HL-60 (cell line): ENCODE measurements at regions not wholly inside any gene's neighbourhood (a gene's known extent, or its start where the extent isn't known, plus 50 kb on each side); places are given as distances from the start of the nearest gene placed in this dataset.

Experiments used
- DNase-seq, 2 experiments: peaks; one replicate each; pipeline ENCODE4 v3.0.0-alpha.2; 2010 to 2020; ENCODE audit warnings: low read depth in 1 of 2, low spot score in 1 of 2
- H3K27ac ChIP-seq: fragments of 250-450 bp; sonication (Bioruptor Pico); replicated peaks from 2 replicates; pipeline ENCODE4 v1.5.1; 2020; ENCODE audit warnings: mild to moderate bottlenecking, moderate library complexity
- H3K27me3 ChIP-seq: fragments of 250-450 bp; sonication (Bioruptor Pico); 2 replicates; pipeline ENCODE4 v1.5.1; 2021; ENCODE audit warnings: mild to moderate bottlenecking, moderate library complexity; ENCODE audit not compliant: insufficient read depth, poor library complexity, severe bottlenecking
- H3K4me3 ChIP-seq: replicated peaks from 2 replicates; pipeline ENCODE4 v1.5.1; 2011; ENCODE audit warnings: mild to moderate bottlenecking, control low read depth, low read length; ENCODE audit not compliant: insufficient read depth
- GABPA ChIP-seq: IDR thresholded peaks from 2 replicates; pipeline ENCODE4 v1.6.1; 2012; ENCODE audit warnings: low read depth
- POLR2AphosphoS5 ChIP-seq: IDR thresholded peaks from 2 replicates; pipeline ENCODE4 v1.6.1; 2012; ENCODE audit warnings: low read depth
- SPI1 ChIP-seq: IDR thresholded peaks from 2 replicates; pipeline ENCODE4 v1.6.1; 2012; ENCODE audit warnings: low read depth, mild to moderate bottlenecking, borderline replicate concordance
- TF ChIP-seq, protein P1 (sequence below): IDR thresholded peaks from 2 replicates; pipeline ENCODE4 v1.6.1; 2012; ENCODE audit warnings: low read depth; ENCODE audit not compliant: insufficient replicate concordance
- TF ChIP-seq, protein P2 (sequence below): IDR thresholded peaks from one replicate; pipeline ENCODE4 v1.5.1; 2011; ENCODE audit warnings: low read length, control low read depth, inconsistent platforms; ENCODE audit not compliant: insufficient read depth

GRCh38 chr11:69371731-69372588 lies 78.0 kb downstream of the MYEOV start:
- Histone ChIP-seq H3K27ac (no peak overlapping the region), H3K27me3 (no peaks in the 10 kb centered on the region), H3K4me3 (no peak overlapping the region)
- no peak for DNase-seq
- TF ChIP-seq GABPA (no peak), SPI1 (no peak), POLR2AphosphoS5 (no peak)
- TF ChIP-seq, protein P1, sequence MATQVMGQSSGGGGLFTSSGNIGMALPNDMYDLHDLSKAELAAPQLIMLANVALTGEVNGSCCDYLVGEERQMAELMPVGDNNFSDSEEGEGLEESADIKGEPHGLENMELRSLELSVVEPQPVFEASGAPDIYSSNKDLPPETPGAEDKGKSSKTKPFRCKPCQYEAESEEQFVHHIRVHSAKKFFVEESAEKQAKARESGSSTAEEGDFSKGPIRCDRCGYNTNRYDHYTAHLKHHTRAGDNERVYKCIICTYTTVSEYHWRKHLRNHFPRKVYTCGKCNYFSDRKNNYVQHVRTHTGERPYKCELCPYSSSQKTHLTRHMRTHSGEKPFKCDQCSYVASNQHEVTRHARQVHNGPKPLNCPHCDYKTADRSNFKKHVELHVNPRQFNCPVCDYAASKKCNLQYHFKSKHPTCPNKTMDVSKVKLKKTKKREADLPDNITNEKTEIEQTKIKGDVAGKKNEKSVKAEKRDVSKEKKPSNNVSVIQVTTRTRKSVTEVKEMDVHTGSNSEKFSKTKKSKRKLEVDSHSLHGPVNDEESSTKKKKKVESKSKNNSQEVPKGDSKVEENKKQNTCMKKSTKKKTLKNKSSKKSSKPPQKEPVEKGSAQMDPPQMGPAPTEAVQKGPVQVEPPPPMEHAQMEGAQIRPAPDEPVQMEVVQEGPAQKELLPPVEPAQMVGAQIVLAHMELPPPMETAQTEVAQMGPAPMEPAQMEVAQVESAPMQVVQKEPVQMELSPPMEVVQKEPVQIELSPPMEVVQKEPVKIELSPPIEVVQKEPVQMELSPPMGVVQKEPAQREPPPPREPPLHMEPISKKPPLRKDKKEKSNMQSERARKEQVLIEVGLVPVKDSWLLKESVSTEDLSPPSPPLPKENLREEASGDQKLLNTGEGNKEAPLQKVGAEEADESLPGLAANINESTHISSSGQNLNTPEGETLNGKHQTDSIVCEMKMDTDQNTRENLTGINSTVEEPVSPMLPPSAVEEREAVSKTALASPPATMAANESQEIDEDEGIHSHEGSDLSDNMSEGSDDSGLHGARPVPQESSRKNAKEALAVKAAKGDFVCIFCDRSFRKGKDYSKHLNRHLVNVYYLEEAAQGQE, result no peak
- TF ChIP-seq, protein P2, sequence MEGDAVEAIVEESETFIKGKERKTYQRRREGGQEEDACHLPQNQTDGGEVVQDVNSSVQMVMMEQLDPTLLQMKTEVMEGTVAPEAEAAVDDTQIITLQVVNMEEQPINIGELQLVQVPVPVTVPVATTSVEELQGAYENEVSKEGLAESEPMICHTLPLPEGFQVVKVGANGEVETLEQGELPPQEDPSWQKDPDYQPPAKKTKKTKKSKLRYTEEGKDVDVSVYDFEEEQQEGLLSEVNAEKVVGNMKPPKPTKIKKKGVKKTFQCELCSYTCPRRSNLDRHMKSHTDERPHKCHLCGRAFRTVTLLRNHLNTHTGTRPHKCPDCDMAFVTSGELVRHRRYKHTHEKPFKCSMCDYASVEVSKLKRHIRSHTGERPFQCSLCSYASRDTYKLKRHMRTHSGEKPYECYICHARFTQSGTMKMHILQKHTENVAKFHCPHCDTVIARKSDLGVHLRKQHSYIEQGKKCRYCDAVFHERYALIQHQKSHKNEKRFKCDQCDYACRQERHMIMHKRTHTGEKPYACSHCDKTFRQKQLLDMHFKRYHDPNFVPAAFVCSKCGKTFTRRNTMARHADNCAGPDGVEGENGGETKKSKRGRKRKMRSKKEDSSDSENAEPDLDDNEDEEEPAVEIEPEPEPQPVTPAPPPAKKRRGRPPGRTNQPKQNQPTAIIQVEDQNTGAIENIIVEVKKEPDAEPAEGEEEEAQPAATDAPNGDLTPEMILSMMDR, result no peak

GRCh38 chr11:69372589-69373250 lies 78.8 kb downstream of the MYEOV start:
- H3K4me3 ChIP-seq, result no peak overlapping the region
- H3K27me3 ChIP-seq, result no peaks in the 10 kb centered on the region
- DNase-seq, result no peak
- no peak overlapping the region for H3K27ac ChIP-seq
- TF ChIP-seq, protein P2, result no peak
- TF ChIP-seq, protein P1, result no peak
- no peak for TF ChIP-seq GABPA
- TF ChIP-seq SPI1, result no peak
- TF ChIP-seq POLR2AphosphoS5, result no peak

GRCh38 chr11:69373251-69373635 lies 79.3 kb downstream of the MYEOV start:
- Histone ChIP-seq H3K27me3 (no peaks in the 10 kb centered on the region), H3K27ac (no peak overlapping the region), H3K4me3 (no peak overlapping the region)
- TF ChIP-seq POLR2AphosphoS5 (no peak), SPI1 (no peak), GABPA (no peak)
- TF ChIP-seq, protein P1, result no peak
- TF ChIP-seq, protein P2, result no peak
- DNase-seq, result no peak
